Common myeloid progenitor, CD34-positive (primary cell): ENCODE measurements at regions not wholly inside any gene's neighbourhood (a gene's known extent, or its start where the extent isn't known, plus 50 kb on each side); places are given as distances from the start of the nearest gene placed in this dataset.

Experiments used
- CTCF ChIA-PET: fragments of 350-600 bp; sonication (Branson Sonifier 250); formaldehyde crosslinking; loops from one replicate; lab custom pipeline; 2021; ENCODE audit warnings: antibody characterized with exemption; lab: Charles Lee
- POLR2A ChIA-PET: fragments of 350-600 bp; sonication (Branson Sonifier 250); formaldehyde crosslinking; loops from one replicate; lab custom pipeline; 2021; ENCODE audit warnings: antibody characterized with exemption; lab: Charles Lee
- DNase-seq, 3 donors: peaks; one replicate each; pipeline versions ENCODE4 v3.0.0 to v3.0.0-alpha.2; 2013
- H3K27ac ChIP-seq, 2 experiments: 1 replicate in 1 of 2; 2 replicates in 1 of 2; pipeline ENCODE4 v1.7.0; 2013; ENCODE audit warnings: inconsistent platforms in 2 of 2, low read length in 2 of 2, mild to moderate bottlenecking in 2 of 2, low read depth in 1 of 2, moderate library complexity in 1 of 2; ENCODE audit not compliant: severe bottlenecking in 2 of 2, insufficient read depth in 1 of 2, poor library complexity in 1 of 2
- H3K27me3 ChIP-seq, 5 experiments: replicated peaks in 2 of 5; 1 replicate in 3 of 5; 2 replicates in 2 of 5; pipeline versions ENCODE4 v1.6.1 to v1.7.0; 2013; ENCODE audit warnings: low read length in 4 of 5, mild to moderate bottlenecking in 2 of 5, moderate library complexity in 2 of 5, inconsistent platforms in 1 of 5; ENCODE audit not compliant: insufficient read depth in 5 of 5, control insufficient read depth in 4 of 5
- H3K36me3 ChIP-seq, 4 experiments: 1 replicate in 2 of 4; 2 replicates in 2 of 4; pipeline versions ENCODE4 v1.6.1 to v1.7.0; 2013; ENCODE audit warnings: low read length in 3 of 4, control low read depth in 1 of 4, mild to moderate bottlenecking in 1 of 4; ENCODE audit not compliant: control insufficient read depth in 4 of 4, insufficient read depth in 4 of 4
- H3K4me1 ChIP-seq, 4 experiments: 1 replicate in 3 of 4; 2 replicates in 1 of 4; pipeline versions ENCODE4 v1.6.1 to v1.7.1; 2013; ENCODE audit warnings: low read length in 3 of 4, mild to moderate bottlenecking in 3 of 4, control low read depth in 1 of 4, inconsistent platforms in 1 of 4, moderate library complexity in 1 of 4; ENCODE audit not compliant: control insufficient read depth in 4 of 4, insufficient read depth in 4 of 4; ENCODE audit errors: control extremely low read depth in 1 of 4
- H3K4me3 ChIP-seq, 7 experiments: 1 replicate in 4 of 7; 2 replicates in 3 of 7; pipeline versions ENCODE4 v1.5.1 to v1.7.0; 2013; ENCODE audit warnings: mild to moderate bottlenecking in 7 of 7, low read length in 6 of 7, moderate library complexity in 6 of 7, inconsistent platforms in 2 of 7, low read depth in 2 of 7, control low read depth in 1 of 7; ENCODE audit not compliant: insufficient read depth in 4 of 7, control insufficient read depth in 1 of 7; ENCODE audit errors: extremely low read depth in 1 of 7
- H3K9me3 ChIP-seq, 5 experiments: 1 replicate in 4 of 5; 2 replicates in 1 of 5; pipeline versions ENCODE4 v1.6.1 to v1.7.1; 2013; ENCODE audit warnings: low read length in 4 of 5, mild to moderate bottlenecking in 2 of 5, inconsistent platforms in 1 of 5, low read depth in 1 of 5, moderate library complexity in 1 of 5; ENCODE audit not compliant: control insufficient read depth in 4 of 5, insufficient read depth in 2 of 5; ENCODE audit errors: control extremely low read depth in 1 of 5
- WGBS: methylation state at CpG from one replicate; pipeline ENCODE4 v1.1.5; 2013; ENCODE audit not compliant: insufficient coverage; 5-methylcytosine and 5-hydroxymethylcytosine counted together

DNA sequence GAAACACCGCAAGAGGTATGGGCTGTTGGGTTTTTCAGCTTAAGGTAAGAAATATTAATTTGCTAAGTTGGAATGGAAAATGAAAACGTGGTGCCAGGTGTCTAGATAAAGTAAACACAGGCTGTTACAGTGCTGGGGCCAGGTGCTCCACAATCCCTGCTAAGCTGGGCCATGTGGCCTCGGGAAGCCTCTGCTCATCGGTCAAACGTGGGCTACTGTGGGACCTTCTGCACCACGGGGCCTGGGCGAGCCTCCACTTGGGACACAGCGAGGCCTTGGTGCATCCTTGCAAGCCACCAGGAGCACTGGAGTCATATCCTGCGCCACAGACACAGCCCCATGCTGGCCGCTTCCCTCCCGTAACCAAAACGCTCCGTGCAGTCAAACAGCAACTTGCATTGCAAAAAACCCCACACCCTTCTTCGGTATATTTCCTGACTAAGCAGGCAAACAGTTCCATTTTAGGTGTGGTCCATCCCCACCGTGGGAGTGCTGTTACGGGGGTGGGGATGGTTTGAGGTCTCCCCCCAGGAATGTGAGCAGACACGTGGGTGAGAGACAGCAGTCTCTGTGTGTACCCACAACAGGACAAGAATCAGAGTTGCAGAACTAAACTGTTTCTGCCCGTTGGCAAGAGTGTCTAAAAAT, 96.3 kb upstream of the SOX1 start:
- no peak overlapping the region for H3K27ac ChIP-seq
- no peak for DNase-seq
- POLR2A ChIA-PET: no interaction called here
- peaks cover 0 to 13% (median 10%) of the 10 kb centered on the region in 5 experiments for H3K9me3 ChIP-seq
- WGBS: 89% methylated on average over 13 of the region's 18 CpGs
- CTCF ChIA-PET: no interaction called here
- H3K36me3 ChIP-seq: no peaks in the 10 kb centered on the region
- no peak overlapping the region for H3K4me3 ChIP-seq
- no peaks in the 10 kb centered on the region for H3K4me1 ChIP-seq
- peaks cover 0 to 45% (median 11%) of the 10 kb centered on the region in 5 experiments for H3K27me3 ChIP-seq

DNA sequence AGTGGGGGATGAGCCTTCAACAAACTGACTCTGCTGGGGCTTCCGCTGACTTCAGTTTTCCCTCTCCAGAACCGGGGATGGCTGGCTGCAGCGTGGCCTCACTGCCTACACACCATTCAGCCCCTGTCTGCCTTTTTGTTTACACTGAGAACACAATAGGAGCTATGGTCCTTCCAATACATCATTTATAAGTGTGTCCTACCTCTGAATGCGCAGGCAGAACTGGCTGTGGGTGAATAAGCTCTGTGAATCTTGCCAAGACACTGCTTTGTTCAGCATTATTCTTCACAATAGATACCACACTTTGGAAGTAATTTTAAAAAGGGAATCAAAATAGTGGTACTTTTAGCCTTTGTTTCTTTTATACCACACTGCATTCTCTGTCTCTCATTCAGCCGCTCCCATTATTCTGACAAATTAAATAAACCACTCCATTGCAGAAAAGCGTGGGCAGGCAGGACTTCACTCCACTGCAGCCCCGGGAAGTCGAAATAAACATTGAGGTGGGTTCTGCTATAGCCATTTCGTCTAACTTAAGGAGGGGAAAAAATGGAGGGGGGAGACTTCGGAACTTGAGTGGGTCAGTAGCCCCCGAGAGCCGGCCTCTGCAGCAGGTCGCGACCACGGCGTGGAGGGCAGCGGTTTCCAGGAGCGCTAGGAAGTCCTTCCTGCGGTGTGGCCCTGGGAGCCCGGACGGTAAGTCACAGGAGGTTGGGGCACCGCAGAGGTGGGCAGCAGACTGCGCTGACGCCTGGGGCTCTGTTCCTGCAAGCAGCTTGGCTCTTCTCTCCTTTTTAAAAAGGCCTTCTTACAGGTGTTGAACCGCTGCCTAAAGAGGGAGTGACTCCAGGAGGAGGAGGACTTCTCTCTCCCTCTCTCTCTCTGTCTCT, 94.8 kb upstream of the SOX1 start:
- peaks cover 0 to 45% (median 11%) of the 10 kb centered on the region in 5 experiments for H3K27me3 ChIP-seq

DNA sequence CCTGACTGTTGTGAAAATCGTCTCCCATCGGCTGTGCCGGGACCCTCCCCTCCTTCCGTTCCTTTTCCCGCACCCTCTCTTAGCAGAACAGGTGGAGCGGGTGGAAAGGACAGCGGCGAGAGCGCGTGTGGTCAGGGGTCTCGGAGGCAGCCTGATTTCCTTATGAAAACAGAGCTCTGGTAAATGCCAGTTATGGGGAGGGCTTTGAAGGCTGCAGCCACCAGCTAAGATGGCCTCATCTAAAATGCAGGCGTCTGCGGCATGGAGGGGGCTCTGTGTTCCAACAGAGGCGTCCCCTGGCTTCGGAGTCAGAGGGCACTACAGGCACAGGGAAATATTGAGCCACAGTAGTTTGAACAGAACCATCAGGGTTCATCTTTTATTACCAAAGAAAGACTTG, 93.8 kb upstream of the SOX1 start:
- no peak overlapping the region for H3K4me3 ChIP-seq
- H3K27ac ChIP-seq: no peak overlapping the region
- WGBS: 45% methylated on average over 10 of the region's 15 CpGs
- ChIA-PET CTCF (no interaction called here), POLR2A (no interaction called here)
- no peak for DNase-seq
- no peaks in the 10 kb centered on the region for H3K4me1 ChIP-seq
- no peaks in the 10 kb centered on the region for H3K36me3 ChIP-seq
- peaks cover 0 to 15% (median 11%) of the 10 kb centered on the region in 5 experiments for H3K9me3 ChIP-seq
- peaks cover 0 to 44% (median 11%) of the 10 kb centered on the region in 5 experiments for H3K27me3 ChIP-seq

More for the DNA sequence above, 94.8 kb upstream of the SOX1 start:
- Histone ChIP-seq H3K9me3 (peaks cover 0 to 15% (median 11%) of the 10 kb centered on the region in 5 experiments), H3K4me1 (no peaks in the 10 kb centered on the region), H3K27ac (no peak overlapping the region), H3K4me3 (no peak overlapping the region), H3K36me3 (no peaks in the 10 kb centered on the region)
- ChIA-PET POLR2A (no interaction called here), CTCF (no interaction called here)
- 66% methylated on average over 17 of the region's 25 CpGs for WGBS
- DNase-seq: no peak

DNA sequence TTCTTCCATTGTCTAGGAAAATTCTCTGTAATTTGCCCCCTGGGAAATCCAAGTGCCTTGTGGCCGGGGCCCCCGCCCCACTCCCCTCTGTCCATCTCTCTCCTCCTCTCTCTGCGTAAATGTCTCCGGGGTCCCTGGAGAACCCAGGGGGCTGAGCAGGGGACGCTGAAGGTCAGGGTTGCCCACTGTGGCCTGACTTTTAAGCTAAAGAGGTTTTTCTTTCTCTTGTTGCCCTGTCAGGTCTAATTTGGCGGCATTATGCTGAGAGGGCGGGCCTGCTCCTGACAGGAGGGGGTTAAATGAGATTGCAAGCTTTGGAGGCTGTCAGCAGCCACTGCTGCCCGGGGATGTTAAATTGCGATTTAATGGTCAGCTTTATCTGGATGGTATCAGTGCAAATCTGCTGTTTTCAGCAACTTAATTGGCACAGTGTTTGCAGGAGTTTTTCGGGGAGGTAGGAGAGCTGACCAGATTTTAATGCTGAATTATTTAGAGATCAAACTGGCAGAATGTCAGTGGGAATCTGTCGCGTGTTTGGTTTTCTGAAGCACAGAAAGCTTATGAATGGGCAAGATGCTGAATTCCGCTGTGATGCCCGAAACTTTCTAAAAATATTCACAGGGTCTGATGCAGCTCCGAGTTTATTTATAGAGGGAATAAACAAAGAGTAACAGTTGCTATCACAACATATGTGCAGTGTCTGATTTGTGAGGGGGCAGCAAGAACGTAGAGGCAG, 93.2 kb upstream of the SOX1 start:
- no peak for DNase-seq
- ChIA-PET CTCF (no interaction called here), POLR2A (no interaction called here)
- Histone ChIP-seq H3K27me3 (peaks cover 0 to 42% (median 11%) of the 10 kb centered on the region in 5 experiments), H3K36me3 (no peaks in the 10 kb centered on the region), H3K27ac (no peak overlapping the region), H3K9me3 (peaks cover 0 to 15% (median 11%) of the 10 kb centered on the region in 5 experiments), H3K4me1 (no peaks in the 10 kb centered on the region), H3K4me3 (no peak overlapping the region)
- 63% methylated on average over 12 of the region's 16 CpGs for WGBS

DNA sequence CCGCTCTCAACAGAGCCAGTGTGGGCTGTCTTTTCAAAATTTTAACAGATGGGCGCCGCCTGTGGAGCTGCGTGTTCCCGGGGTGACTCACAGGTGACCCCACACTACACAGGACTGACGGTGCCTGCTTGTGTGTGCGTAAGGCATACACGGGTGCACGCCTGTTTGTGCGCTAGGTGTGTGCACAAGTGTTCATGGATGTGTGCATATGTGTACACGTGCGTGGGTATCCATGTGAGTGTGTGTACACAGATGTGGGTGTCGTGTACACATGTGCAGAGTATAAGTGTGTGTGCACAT, 92.7 kb upstream of the SOX1 start:
- no peak for DNase-seq
- ChIA-PET CTCF (no interaction called here), POLR2A (no interaction called here)
- H3K9me3 ChIP-seq: peaks cover 0 to 15% (median 11%) of the 10 kb centered on the region in 5 experiments
- no peaks in the 10 kb centered on the region for H3K36me3 ChIP-seq
- H3K4me1 ChIP-seq: no peaks in the 10 kb centered on the region
- no peak overlapping the region for H3K4me3 ChIP-seq
- H3K27me3 ChIP-seq: peaks cover 0 to 41% (median 11%) of the 10 kb centered on the region in 5 experiments
- 92% methylated on average over 11 of the region's 13 CpGs for WGBS
- H3K27ac ChIP-seq: no peak overlapping the region

DNA sequence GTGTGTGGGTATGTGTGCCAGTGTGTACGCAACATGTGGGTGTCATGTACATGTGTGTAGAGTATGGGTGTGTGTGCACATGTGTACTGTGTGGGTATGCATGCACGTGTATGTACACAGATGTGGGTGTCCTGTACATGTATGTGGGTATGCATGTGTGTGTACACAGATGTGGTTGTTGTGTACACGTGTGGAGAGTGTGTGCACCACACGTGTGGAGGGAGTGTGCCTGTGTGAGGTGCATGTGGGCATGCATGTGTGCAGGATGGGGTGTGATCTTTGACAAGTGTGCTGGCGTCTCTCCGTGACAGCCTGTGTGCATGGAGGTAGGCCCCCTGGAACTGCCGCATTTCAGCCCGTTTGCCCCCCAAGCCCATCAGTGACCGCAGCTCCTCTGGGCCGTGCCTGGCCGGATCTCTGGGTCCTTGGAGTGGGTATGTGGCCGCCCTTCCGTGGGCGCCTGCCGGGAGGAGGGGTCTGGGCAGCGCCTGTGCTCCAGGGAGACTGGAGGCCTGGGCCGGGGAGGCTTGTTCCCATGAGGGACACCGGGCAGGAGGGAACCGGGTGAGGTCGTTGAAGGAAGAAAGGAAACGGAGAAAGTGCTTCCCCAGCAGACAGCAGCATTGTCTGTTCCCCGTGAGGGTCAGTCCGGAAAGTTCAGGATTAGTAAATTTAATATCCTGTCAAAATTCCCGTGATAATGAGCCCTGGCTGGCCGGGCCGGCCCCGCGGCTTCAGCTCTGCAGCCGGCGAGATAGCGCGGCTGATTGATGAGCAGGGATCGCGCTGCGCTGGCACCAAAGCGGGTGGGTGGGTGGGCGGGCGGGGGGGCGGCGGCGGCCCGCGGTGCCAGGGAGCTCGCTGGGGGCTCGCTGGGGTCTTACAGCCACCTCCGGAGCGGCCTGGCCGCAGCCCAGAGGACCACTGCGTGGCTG, 91.1 kb upstream of the SOX1 start:
- Histone ChIP-seq H3K9me3 (peaks cover 0 to 15% (median 11%) of the 10 kb centered on the region in 5 experiments), H3K36me3 (no peaks in the 10 kb centered on the region), H3K4me1 (no peaks in the 10 kb centered on the region), H3K27me3 (peaks cover 0 to 35% (median 11%) of the 10 kb centered on the region in 5 experiments), H3K27ac (no peak overlapping the region), H3K4me3 (no peak overlapping the region)
- DNase-seq: no peak
- ChIA-PET CTCF (no interaction called here), POLR2A (no interaction called here)
- WGBS: 86% methylated on average over 38 of the region's 49 CpGs
